Ecto neural progenitor cell (in vitro differentiated cells): ENCODE measurements at regions not wholly inside any gene's neighbourhood (a gene's known extent, or its start where the extent isn't known, plus 50 kb on each side); places are given as distances from the start of the nearest gene placed in this dataset.

ENCODE experiments used
- DNase-seq: peaks from one replicate; pipeline ENCODE4 v3.0.0-alpha.2; 2018; ENCODE audit warnings: low spot score

- DNase-seq = no peak
These were observed 626.2 kb downstream of the DIAPH3 start for GRCh38 chr13:59537500-59537899.

DNA sequence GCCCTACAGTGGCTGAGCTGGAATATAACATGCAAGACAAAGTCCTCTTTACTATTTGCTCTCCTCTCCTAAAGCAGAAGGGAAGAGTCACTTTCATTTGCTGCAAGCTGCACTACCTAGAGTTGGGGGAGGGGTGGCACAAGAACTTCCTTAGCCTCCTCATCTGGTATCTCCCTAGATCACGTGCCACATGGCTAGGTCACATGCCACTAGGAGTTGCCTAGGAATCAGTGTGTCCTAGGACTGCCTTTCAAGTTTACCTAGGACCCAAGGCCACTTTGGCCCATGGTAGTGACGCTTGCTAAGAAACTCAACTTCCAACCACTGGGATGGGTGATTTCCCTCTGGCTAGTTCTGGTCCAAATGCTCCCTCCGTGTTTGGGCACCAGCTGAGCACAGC, 625.2 kb downstream of the DIAPH3 start:
- no peak for DNase-seq

DNA sequence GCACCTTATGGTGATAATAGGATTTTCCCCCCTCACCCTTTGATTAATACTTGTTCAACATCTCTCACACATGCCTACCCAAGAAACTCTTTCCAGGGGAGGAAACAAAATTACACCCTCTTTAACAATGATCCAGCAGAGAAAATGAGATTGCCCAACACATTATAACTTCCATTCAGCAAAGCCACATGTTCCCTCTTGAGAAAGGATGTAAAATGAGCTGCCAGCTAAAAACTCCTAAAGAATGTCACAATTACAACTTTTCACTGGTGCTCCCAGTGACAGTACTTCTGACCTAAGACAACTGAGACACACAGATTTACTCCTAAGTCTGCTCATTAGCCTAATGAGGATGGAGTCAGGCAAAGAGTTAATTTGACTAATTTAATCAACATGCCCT, 621.4 kb downstream of the DIAPH3 start:
- no peak for DNase-seq

GRCh38 chr13:59543418-59543817, 620.3 kb downstream of the DIAPH3 start:
- no peak for DNase-seq

GRCh38 chr13:59545007-59545406, 618.7 kb downstream of the DIAPH3 start:
- no peak for DNase-seq

DNA sequence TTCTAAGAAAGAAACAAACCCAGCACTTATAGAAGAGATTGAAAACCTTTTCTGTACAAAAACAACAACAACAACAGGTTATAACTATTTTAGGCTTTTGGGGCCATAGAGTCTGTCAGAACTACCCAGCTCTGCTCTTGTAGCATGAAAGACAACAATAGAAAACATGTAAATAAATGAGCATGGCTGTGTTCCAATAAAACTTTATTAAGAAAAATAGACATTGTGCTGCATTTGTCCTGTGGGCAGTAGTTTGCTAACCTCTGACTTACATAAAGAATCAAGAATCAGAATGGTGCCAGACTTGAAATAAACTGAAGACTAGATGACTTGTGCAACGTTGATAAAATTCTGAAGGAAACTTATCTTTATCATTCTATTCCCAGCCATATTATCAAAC, 617.5 kb downstream of the DIAPH3 start:
- DNase-seq = no peak

DNA sequence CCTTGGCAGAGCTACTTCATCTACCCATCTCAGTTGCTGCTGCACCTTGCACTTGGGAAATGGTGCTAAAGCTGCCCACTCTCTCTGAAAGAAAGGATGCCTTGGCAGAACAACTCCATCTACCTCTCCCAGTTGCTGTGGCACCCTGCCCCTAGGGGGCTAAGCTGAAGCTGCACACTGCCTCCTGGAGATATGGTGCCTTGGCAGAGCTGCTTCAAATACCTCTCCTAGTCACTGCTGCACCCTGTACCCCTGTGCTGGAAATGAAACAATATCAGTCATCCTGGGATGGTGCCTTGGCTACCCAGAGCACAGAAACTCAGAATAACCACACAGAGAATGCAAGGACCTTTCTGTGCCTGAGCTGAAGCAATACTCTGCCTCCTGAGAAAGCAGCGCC, 615.8 kb downstream of the DIAPH3 start:
- no peak for DNase-seq

DNA sequence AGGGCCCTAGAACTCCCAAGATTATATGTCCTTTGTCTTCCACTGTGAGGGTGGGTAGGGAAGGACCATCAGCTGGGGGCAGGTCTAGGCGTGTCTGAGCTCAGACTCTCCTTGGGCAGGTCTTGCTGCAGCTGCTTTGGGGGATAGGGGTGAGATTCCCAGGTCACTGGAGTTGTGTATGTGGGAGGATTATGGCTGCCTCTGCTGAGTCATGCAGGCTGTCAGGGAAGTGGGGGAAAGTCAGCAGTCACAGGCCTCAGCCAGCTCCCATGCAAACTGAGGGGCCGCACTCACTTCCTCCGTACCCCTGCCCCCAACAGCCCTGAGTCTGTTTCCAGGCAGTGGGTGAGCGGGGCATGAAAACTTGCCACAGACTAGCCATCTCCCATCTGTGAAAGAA, 600.8 kb downstream of the DIAPH3 start:
- no peak for DNase-seq

DNA sequence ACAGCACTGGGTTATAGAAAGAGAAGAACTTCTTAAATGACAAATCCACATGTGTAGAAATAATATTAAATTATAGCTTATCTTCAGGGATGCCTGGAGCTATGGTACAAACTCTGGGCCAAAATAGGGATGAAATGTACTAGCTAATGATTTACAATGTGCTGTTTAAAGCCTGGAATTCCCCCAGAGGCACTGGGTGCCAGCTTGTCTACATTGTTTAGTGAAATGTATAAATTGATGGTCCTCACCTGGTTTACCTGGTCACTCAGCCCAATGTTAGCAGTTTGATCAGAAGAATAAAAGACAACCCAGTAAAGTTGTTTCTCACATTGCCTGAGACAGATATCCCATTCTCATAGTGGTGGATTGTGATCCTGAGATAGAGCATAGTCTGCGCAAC, 597.2 kb downstream of the DIAPH3 start:
- no peak for DNase-seq

- DNase-seq = no peak
These were observed 595.4 kb downstream of the DIAPH3 start for GRCh38 chr13:59568306-59568705.

DNA sequence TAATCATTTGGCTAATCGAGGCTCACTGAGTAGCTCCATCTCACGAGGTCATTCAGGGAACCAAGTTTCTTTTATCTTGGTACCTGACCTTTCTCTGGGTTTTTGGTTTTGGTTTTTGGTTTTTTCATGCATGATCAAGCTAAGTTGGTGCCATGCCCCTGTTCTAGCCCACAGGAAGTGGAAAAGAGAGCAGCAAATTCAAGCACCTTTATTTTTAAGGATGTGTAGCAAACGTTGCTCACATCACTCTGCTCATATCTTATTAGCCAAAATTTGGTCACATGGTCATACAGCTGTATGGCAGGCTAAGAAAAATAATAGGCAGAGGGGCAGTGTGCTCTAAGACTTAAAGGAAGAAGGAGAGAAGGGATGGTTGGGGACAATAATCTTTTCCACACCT, 593.5 kb downstream of the DIAPH3 start:
- no peak for DNase-seq

GRCh38 chr13:59584101-59584500, 579.6 kb downstream of the DIAPH3 start:
- DNase-seq = no peak

DNA sequence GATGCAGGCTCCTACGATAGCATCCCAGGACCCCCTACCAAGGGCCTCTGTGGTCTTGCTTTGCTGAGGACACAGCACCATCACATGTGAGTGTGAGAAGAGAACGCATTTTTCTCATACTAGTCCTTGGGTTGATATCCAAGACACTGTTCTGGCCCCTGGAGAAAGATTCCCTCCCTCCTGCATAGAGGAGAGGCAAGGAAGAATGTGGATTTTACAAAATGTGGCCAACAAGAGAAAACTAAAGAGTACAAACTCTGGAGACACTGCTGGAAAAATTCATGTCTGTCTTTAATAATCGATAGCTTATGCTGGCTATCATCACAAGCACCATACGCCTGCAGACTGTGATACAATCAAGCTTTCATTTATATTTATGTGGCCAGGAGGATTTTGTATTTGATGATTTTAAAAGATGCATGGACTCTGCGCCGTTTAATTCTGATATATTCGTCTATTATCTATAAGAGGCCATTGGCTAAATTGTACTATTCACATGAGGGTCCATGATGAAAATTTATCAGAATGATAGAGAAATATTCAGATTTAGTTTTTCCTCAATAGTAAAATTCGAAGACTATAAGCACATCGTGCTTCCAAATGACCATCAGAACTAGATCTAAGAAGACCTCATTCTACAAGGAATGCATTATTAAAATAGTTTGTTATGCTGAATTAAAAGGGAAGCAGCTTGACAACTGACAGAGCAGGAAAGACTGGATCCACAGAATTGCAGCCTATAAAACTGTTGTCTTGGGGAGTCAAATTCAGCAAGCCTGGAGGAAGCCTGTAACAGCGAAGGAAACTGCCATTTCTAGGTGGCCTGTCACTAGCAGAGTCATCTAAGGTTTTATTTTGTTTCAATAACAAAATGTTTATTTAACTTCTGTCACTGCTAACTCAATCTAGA, 578.7 kb downstream of the DIAPH3 start:
- DNase-seq = no peak

GRCh38 chr13:59587030-59587429, 576.7 kb downstream of the DIAPH3 start:
- DNase-seq = no peak

DNA sequence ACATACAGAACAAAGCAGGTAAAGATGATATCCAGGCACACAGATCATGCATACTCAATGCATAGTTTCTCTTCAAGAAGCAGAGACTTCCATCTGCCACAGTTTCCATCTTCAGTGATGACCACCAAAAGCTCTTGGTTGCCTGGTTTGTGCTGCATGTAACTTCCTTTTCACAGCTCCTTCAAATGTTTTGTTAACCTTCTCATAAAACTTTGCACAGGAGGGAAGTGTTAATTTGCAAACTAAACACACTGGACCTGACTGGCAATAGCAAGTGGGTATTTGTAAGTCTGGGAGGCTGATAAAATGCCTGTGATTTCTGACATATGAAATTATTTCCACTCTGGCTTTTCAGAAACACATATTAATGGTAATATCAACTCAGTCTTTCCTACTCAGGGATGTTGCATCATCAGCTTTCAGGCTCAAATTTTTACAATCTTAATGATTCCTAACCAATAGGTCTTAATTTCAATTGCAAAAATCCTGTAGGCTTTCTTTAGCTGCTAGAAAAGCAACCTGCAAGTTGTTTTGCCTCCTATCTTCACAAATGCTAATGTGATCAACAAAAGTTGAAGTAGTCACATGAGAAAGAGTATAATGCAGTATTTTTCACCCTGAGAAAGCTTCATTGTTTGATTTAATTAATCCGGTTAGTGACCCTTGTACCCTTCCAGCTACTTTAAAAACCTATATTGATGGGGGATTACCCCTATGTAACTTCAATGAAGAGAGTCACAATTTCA, 575.6 kb downstream of the DIAPH3 start:
- DNase-seq = no peak

GRCh38 chr13:59588717-59589067, 575.0 kb downstream of the DIAPH3 start:
- DNase-seq = no peak

DNA sequence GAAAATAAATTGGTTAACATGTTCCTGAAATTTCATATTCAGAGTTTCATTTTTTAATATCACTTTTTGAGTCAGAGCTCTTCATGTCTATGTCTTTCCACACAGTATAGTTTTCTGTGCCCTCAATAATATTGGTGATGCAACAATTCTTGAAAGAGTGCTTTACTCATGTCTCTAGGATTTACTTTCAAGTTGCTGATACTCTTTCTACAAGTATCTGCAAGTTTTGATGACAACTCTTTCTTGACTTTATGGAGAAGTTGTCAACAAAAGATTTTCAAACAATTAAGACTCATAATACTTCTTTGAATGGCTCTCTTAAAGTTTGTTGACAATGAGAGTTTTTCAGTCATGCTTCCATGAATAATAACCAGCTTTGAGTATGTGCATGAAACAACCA, 561.7 kb downstream of the DIAPH3 start:
- no peak for DNase-seq

- DNase-seq = no peak
These were observed 560.1 kb downstream of the DIAPH3 start for GRCh38 chr13:59603646-59604045.

DNA sequence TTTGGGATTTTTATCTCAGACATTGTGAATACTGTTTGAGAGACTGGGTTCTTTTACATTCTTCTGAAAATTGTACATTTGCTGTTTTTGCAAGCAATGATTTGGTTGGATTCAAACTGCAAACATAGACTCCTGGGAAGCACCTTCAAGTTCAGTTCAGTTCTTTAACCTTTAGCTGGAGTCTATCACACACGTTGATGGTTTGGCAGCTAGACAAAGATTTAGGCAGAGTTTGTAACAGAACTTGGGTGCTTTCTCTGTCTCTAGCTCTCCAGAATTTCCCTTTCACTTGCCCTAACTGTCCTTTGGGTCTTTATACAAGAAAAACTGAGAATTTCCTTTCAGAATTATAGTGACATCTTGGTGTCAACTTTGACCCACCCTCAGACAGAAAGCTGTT, 556.6 kb downstream of the DIAPH3 start:
- DNase-seq = no peak

DNA sequence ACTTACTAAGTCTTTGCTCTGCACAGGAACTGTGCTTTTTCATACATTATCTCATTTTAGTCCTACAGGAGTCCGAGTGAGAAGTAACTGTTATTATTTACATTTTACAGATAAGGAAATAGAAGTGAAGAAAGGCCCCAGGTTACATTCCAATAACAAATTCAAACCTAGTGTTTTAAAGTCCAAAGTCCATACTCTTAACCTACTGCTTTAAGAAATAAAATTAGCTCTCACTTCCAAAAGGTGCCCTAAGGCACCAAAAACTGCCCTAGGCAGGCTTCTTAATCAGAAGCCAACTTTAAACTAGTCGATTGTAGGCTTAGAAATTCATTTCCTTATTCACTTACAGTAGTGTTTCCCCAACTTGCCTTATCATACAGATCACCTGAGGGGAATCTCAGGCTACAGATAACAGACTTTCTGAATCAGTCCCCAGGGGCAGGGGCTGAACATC, 555.9 kb downstream of the DIAPH3 start:
- no peak for DNase-seq

DNA sequence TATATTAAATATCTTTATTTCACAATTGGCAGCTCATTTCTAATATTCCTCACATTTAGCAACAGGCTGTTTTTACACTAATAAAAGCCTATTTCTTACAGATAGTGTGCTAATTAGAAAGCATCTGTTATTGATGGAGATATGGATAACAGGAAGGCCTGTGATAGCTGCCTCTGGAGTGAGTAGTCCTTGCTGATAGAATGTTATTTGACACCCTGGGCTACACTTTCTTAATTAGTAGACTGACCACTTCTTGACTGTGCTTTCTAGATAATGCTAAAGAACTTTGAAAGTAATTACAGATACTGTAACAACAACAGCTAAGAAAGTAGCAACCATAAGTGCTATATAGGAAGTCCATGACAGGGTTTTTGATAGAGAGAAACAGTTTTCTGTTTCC, 554.3 kb downstream of the DIAPH3 start:
- DNase-seq = no peak
